Kidney epithelial cell (primary cell): ENCODE measurements at regions not wholly inside any gene's neighbourhood (a gene's known extent, or its start where the extent isn't known, plus 50 kb on each side); places are given as distances from the start of the nearest gene placed in this dataset.

ENCODE experiments used
- DNase-seq: peaks from one replicate; pipeline ENCODE4 v3.0.0-alpha.2; 2010; ENCODE audit warnings: low read depth
- H3K27me3 ChIP-seq: 2 replicates; pipeline ENCODE4 v1.6.0; 2011; ENCODE audit warnings: low read length; ENCODE audit not compliant: control insufficient read depth, insufficient read depth
- H3K36me3 ChIP-seq: 2 replicates; pipeline ENCODE4 v1.5.1; 2011; ENCODE audit warnings: low read length; ENCODE audit not compliant: control insufficient read depth, insufficient read depth
- H3K4me3 ChIP-seq: 2 replicates; pipeline ENCODE4 v1.5.1; 2011; ENCODE audit warnings: low read depth, mild to moderate bottlenecking, control low read depth, low read length
- CTCF ChIP-seq: IDR thresholded peaks from 2 replicates; pipeline ENCODE4 v1.5.1; 2011; ENCODE audit warnings: mild to moderate bottlenecking, moderate library complexity, low read length, control low read depth, inconsistent platforms; ENCODE audit not compliant: insufficient read depth, poor library complexity, severe bottlenecking

DNA sequence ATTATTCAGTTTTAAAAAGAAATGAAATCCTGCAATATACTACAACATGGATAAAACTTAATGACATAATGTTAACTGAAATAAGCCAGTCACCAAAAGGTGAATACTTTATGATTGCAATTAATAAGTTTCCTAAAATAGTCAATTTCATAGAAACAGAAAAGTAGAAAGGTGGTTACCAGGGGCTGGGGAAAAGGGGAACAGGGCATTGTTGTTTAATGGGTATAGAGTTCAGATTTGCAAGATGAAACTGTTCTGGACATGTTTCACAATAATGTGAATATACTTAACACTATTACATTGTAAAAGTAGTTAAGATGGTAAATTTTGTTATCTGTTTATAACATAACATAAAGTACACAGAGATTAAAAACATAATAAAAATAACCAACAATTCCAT is 550.9 kb downstream of the CCER1 start:
- no peak for DNase-seq
- Histone ChIP-seq H3K4me3 (no peak overlapping the region), H3K36me3 (no peaks in the 10 kb centered on the region), H3K27me3 (no peaks in the 10 kb centered on the region)
- no peak for TF ChIP-seq CTCF

- no peak for TF ChIP-seq CTCF
- no peak for DNase-seq
Measured at GRCh38 chr12:90401185-90401584, 553.8 kb downstream of the CCER1 start.

GRCh38 chr12:90399357-90399756 is 555.6 kb downstream of the CCER1 start:
- H3K4me3 ChIP-seq, result no peak overlapping the region
- DNase-seq, result no peak

More at GRCh38 chr12:90401185-90401584, 553.8 kb downstream of the CCER1 start:
- Histone ChIP-seq H3K4me3 (no peak overlapping the region), H3K27me3 (no peaks in the 10 kb centered on the region), H3K36me3 (no peaks in the 10 kb centered on the region)

DNA sequence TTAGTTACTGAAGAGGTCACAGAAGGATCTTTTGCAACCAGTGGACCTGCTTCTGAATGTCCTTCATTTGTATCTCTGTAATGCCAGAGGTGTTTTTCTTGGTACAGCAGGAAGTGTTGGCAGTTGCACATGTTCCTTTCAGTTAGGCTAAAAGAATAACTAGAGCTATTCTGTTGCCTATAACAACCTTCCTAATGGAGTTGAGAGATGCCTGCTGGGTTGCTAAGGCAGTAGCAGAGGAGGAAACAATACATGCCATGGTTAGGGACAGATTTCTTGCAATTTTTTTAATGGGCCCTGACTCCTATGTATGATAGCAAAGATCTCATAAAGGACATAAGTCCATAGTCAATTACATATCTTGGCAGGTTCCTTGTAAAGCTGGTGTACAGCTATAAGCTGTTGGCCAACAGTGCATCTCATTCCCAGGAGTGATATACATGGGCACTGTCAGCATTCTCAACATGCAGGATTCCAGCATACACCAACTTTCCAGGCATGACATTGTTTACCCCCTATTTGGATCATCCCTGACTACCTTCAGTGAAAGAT is 556.6 kb downstream of the CCER1 start:
- no peaks in the 10 kb centered on the region for H3K36me3 ChIP-seq
- DNase-seq, result no peak
- H3K27me3 ChIP-seq, result no peaks in the 10 kb centered on the region
- H3K4me3 ChIP-seq, result no peak overlapping the region
- TF ChIP-seq CTCF, result no peak

More at GRCh38 chr12:90399357-90399756, 555.6 kb downstream of the CCER1 start:
- Histone ChIP-seq H3K36me3 (no peaks in the 10 kb centered on the region), H3K27me3 (no peaks in the 10 kb centered on the region)
- no peak for TF ChIP-seq CTCF

- no peak for DNase-seq
- TF ChIP-seq CTCF, result no peak
- H3K4me3 ChIP-seq, result no peak overlapping the region
Measured at GRCh38 chr12:90396556-90396955, 558.4 kb downstream of the CCER1 start.

DNA sequence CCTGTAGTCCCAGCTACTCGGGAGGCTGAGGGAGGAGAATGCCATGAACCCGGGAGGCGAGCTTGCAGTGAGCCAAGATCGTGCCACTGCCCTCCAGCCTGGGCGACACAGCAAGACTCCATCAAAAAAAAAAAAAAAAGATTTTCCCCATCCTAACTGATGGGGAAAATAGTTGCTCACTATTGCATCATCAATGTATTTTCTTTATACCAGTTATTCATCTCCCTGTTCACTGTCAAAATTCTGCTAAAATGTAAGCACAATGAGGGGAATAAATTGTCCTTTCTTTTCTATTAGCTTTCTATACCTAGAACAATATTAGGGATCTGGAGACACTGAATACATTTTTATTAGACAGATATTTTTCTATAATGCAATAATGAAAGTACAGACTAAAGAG is 561.3 kb downstream of the CCER1 start:
- no peak for DNase-seq
- no peak for TF ChIP-seq CTCF
- no peaks in the 10 kb centered on the region for H3K27me3 ChIP-seq
- no peak overlapping the region for H3K4me3 ChIP-seq
- no peaks in the 10 kb centered on the region for H3K36me3 ChIP-seq

More at GRCh38 chr12:90396556-90396955, 558.4 kb downstream of the CCER1 start:
- Histone ChIP-seq H3K36me3 (no peaks in the 10 kb centered on the region), H3K27me3 (no peaks in the 10 kb centered on the region)
